BE2C (cell line): ENCODE measurements at regions not wholly inside any gene's neighbourhood (a gene's known extent, or its start where the extent isn't known, plus 50 kb on each side); places are given as distances from the start of the nearest gene placed in this dataset.

Source experiments
- DNase-seq: peaks from one replicate; pipeline ENCODE4 v3.0.0-alpha.2; 2020
- H3K27me3 ChIP-seq: fragments of 250-450 bp; sonication (Bioruptor Pico); 2 replicates; pipeline ENCODE4 v1.5.1; 2020; ENCODE audit warnings: mild to moderate bottlenecking
- H3K36me3 ChIP-seq: fragments of 250-450 bp; sonication (Bioruptor Pico); 2 replicates; pipeline ENCODE4 v1.5.1; 2020; ENCODE audit warnings: mild to moderate bottlenecking
- H3K4me1 ChIP-seq: fragments of 250-450 bp; sonication (Bioruptor Pico); 2 replicates; pipeline ENCODE4 v1.5.1; 2020
- H3K4me3 ChIP-seq: 2 replicates; pipeline ENCODE4 v1.5.1; 2011; ENCODE audit warnings: low read depth, low read length
- H3K9me3 ChIP-seq: fragments of 250-450 bp; sonication (Bioruptor Pico); 2 replicates; pipeline ENCODE4 v1.5.1; 2020
- CTCF ChIP-seq: IDR thresholded peaks from 2 replicates; pipeline ENCODE4 v1.5.1; 2012; ENCODE audit warnings: mild to moderate bottlenecking, low read depth, low read length

GRCh38 chr15:93968773-93969172 lies 262.6 kb upstream of the MCTP2 start:
- no peaks in the 10 kb centered on the region for H3K9me3 ChIP-seq
- no peak for TF ChIP-seq CTCF
- no peak overlapping the region for H3K4me3 ChIP-seq
- H3K36me3 ChIP-seq = no peaks in the 10 kb centered on the region
- DNase-seq = no peak
- no peaks in the 10 kb centered on the region for H3K27me3 ChIP-seq
- H3K4me1 ChIP-seq = no peaks in the 10 kb centered on the region

- H3K4me1 ChIP-seq = no peaks in the 10 kb centered on the region
- H3K36me3 ChIP-seq = no peaks in the 10 kb centered on the region
- no peak for DNase-seq
- no peaks in the 10 kb centered on the region for H3K27me3 ChIP-seq
- no peaks in the 10 kb centered on the region for H3K9me3 ChIP-seq
- H3K4me3 ChIP-seq = no peak overlapping the region
- TF ChIP-seq CTCF = no peak
These were observed 266.0 kb upstream of the MCTP2 start for GRCh38 chr15:93965304-93965908.

- Histone ChIP-seq H3K4me3 (no peak overlapping the region), H3K36me3 (no peaks in the 10 kb centered on the region), H3K4me1 (no peaks in the 10 kb centered on the region; the same call in 1 of the 2 replicates), H3K27me3 (no peaks in the 10 kb centered on the region), H3K9me3 (no peaks in the 10 kb centered on the region)
- no peak for TF ChIP-seq CTCF
- no peak for DNase-seq
These were observed 276.3 kb upstream of the MCTP2 start for GRCh38 chr15:93954985-93955571.

GRCh38 chr15:93948726-93949125 lies 282.6 kb upstream of the MCTP2 start:
- Histone ChIP-seq H3K36me3 (no peaks in the 10 kb centered on the region), H3K27me3 (no peaks in the 10 kb centered on the region), H3K9me3 (no peaks in the 10 kb centered on the region), H3K4me1 (no peaks in the 10 kb centered on the region; the same call in 1 of the 2 replicates), H3K4me3 (peak overlapping the region; percentile 14; the same call in 1 of the 2 replicates)
- TF ChIP-seq CTCF = no peak
- no peak for DNase-seq

GRCh38 chr15:93943586-93943985 lies 287.8 kb upstream of the MCTP2 start:
- H3K4me3 ChIP-seq = no peak overlapping the region
- TF ChIP-seq CTCF = no peak
- H3K36me3 ChIP-seq = no peaks in the 10 kb centered on the region
- H3K9me3 ChIP-seq = no peaks in the 10 kb centered on the region
- no peaks in the 10 kb centered on the region for H3K27me3 ChIP-seq
- H3K4me1 ChIP-seq = peaks cover 7% of the 10 kb centered on the region; the same call in 1 of the 2 replicates
- DNase-seq = peak; percentile 31

- H3K4me3 ChIP-seq = no peak overlapping the region
- no peaks in the 10 kb centered on the region for H3K27me3 ChIP-seq
- no peak for DNase-seq
- no peaks in the 10 kb centered on the region for H3K9me3 ChIP-seq
- no peaks in the 10 kb centered on the region for H3K36me3 ChIP-seq
- peaks cover 7% of the 10 kb centered on the region; the same call in 1 of the 2 replicates for H3K4me1 ChIP-seq
- no peak for TF ChIP-seq CTCF
These were observed 289.1 kb upstream of the MCTP2 start for GRCh38 chr15:93942269-93942694.
